IMR-90 (cell line): ENCODE measurements at regions not wholly inside any gene's neighbourhood (a gene's known extent, or its start where the extent isn't known, plus 50 kb on each side); places are given as distances from the start of the nearest gene placed in this dataset.

Experiments
- ATAC-seq: fragments of 200-7000 bp; cut with Tn5 transposase; 2 replicates; pipeline ENCODE4 v1.9.1; 2020; ENCODE audit warnings: low read depth, mild to moderate bottlenecking, moderate library complexity
- BruUV-seq: library from RNA; stranded (reverse); fragments of 400-500 nt; replicated peaks from 2 replicates; lab custom pipeline; 2021; lab: Mats Ljungman, UMichigan
- CTCF ChIA-PET: fragments of 300-600 bp; formaldehyde crosslinking; extraction: SDS; loops from one replicate; lab custom pipeline; 2021; ENCODE audit warnings: antibody characterized with exemption; lab: Yijun Ruan, JAX
- POLR2A ChIA-PET: fragments of 300-600 bp; sonication (Branson Sonifier 250); formaldehyde crosslinking; loops from one replicate; lab custom pipeline; 2022; ENCODE audit warnings: antibody characterized with exemption; ENCODE audit not compliant: unreplicated experiment; lab: Charles Lee
- DNase-seq: peaks from one replicate; pipeline ENCODE4 v3.0.0; 2013
- H2AFZ ChIP-seq: replicated peaks from 2 replicates; pipeline ENCODE3; 2013; ENCODE audit warnings: low read length, mild to moderate bottlenecking; ENCODE audit not compliant: poor library complexity
- H2AK5ac ChIP-seq: 2 replicates; pipeline ENCODE4 v1.6.1; 2013; ENCODE audit warnings: low read depth, low read length, inconsistent platforms
- H2AK9ac ChIP-seq: replicated peaks from 2 replicates; pipeline ENCODE3; 2013; ENCODE audit warnings: mild to moderate bottlenecking, low read depth, low read length, moderate library complexity; ENCODE audit not compliant: poor library complexity
- H2BK120ac ChIP-seq: 2 replicates; pipeline ENCODE4 v1.6.1; 2013; ENCODE audit warnings: low read depth, low read length, inconsistent platforms
- H2BK15ac ChIP-seq: 3 replicates; pipeline ENCODE4 v1.6.1; 2013; ENCODE audit warnings: low read depth, low read length, inconsistent platforms
- H2BK20ac ChIP-seq: 2 replicates; pipeline ENCODE4 v1.6.1; 2013; ENCODE audit warnings: low read depth, mild to moderate bottlenecking, inconsistent platforms, low read length, moderate library complexity
- H2BK5ac ChIP-seq: 2 replicates; pipeline ENCODE4 v1.6.1; 2013; ENCODE audit warnings: mild to moderate bottlenecking, low read depth, low read length, inconsistent platforms; ENCODE audit not compliant: poor library complexity, severe bottlenecking
- H3K14ac ChIP-seq: replicated peaks from 2 replicates; pipeline ENCODE4 v1.6.1; 2013; ENCODE audit warnings: low read depth, low read length, inconsistent platforms
- H3K18ac ChIP-seq: 2 replicates; pipeline ENCODE4 v1.6.1; 2013; ENCODE audit warnings: low read depth, low read length, control low read depth
- H3K23ac ChIP-seq: 2 replicates; pipeline ENCODE4 v1.6.1; 2013; ENCODE audit warnings: low read depth, low read length, inconsistent platforms
- H3K27ac ChIP-seq: 2 replicates; pipeline ENCODE4 v1.5.1; 2013; ENCODE audit warnings: mild to moderate bottlenecking, control low read depth, low read length; ENCODE audit not compliant: insufficient read depth
- H3K27me3 ChIP-seq: 2 replicates; pipeline ENCODE4 v1.6.1; 2013; ENCODE audit warnings: low read length; ENCODE audit not compliant: control insufficient read depth, insufficient read depth
- H3K36me3 ChIP-seq: 2 replicates; pipeline ENCODE4 v1.6.1; 2013; ENCODE audit warnings: low read length, mixed read lengths; ENCODE audit not compliant: control insufficient read depth, insufficient read depth
- H3K4ac ChIP-seq: 2 replicates; pipeline ENCODE4 v1.6.1; 2013; ENCODE audit warnings: low read depth, low read length, inconsistent platforms
- H3K4me1 ChIP-seq: 2 replicates; pipeline ENCODE4 v1.6.1; 2013; ENCODE audit warnings: low read length, mixed read lengths; ENCODE audit not compliant: control insufficient read depth, insufficient read depth
- H3K4me2 ChIP-seq: 2 replicates; pipeline ENCODE4 v1.6.1; 2013; ENCODE audit warnings: low read depth, mild to moderate bottlenecking, control low read depth, low read length, moderate library complexity
- H3K4me3 ChIP-seq: 2 replicates; pipeline ENCODE4 v1.5.1; 2013; ENCODE audit warnings: low read depth, mild to moderate bottlenecking, control low read depth, low read length, moderate library complexity; ENCODE audit not compliant: insufficient read depth
- H3K56ac ChIP-seq: 2 replicates; pipeline ENCODE4 v1.6.1; 2013; ENCODE audit warnings: low read length, inconsistent platforms; ENCODE audit not compliant: insufficient read depth; ENCODE audit errors: extremely low read depth
- H3K79me1 ChIP-seq, 2 experiments: 2 replicates each; pipeline ENCODE4 v1.6.1; 2013; ENCODE audit warnings: low read length in 2 of 2, inconsistent platforms in 1 of 2, low read depth in 1 of 2
- H3K9ac ChIP-seq: 2 replicates; pipeline ENCODE4 v1.6.1; 2013; ENCODE audit warnings: low read depth, low read length, control low read depth
- H3K9me1 ChIP-seq: 2 replicates; pipeline ENCODE4 v1.6.1; 2013; ENCODE audit warnings: low read length, inconsistent platforms; ENCODE audit not compliant: insufficient read depth
- H3K9me3 ChIP-seq: 2 replicates; pipeline ENCODE4 v1.6.1; 2013; ENCODE audit warnings: low read length; ENCODE audit not compliant: control insufficient read depth, insufficient read depth
- H4K20me1 ChIP-seq: 2 replicates; pipeline ENCODE4 v1.6.1; 2013; ENCODE audit warnings: low read length, inconsistent platforms; ENCODE audit not compliant: insufficient read depth
- H4K5ac ChIP-seq: 2 replicates; pipeline ENCODE4 v1.6.1; 2013; ENCODE audit warnings: mild to moderate bottlenecking, low read depth, low read length, control low read depth
- H4K8ac ChIP-seq, 2 experiments: 2 replicates each; pipeline ENCODE4 v1.6.1; 2013; ENCODE audit warnings: low read depth in 2 of 2, low read length in 2 of 2, control low read depth in 1 of 2, inconsistent platforms in 1 of 2
- H4K91ac ChIP-seq: 2 replicates; pipeline ENCODE4 v1.6.1; 2013; ENCODE audit warnings: low read depth, low read length, inconsistent platforms; ENCODE audit not compliant: insufficient read depth
- CHD1 ChIP-seq: IDR thresholded peaks from 2 replicates; pipeline ENCODE4 v1.6.1; 2012; ENCODE audit warnings: low read depth, low read length, improper control_type of control experiment
- ELK1 ChIP-seq: fragments of 150-350 bp; IDR thresholded peaks from 2 replicates; pipeline ENCODE4 v1.6.1; 2016; ENCODE audit warnings: low read depth, mild to moderate bottlenecking, low read length, moderate library complexity, borderline replicate concordance
- MAFK ChIP-seq: IDR thresholded peaks from 2 replicates; pipeline ENCODE4 v1.6.1; 2012; ENCODE audit warnings: low read depth, low read length, improper control_type of control experiment
- NFE2L2 ChIP-seq: fragments of 150-350 bp; IDR thresholded peaks from 2 replicates; pipeline ENCODE4 v1.6.1; 2016; ENCODE audit warnings: low read depth, mild to moderate bottlenecking, low read length
- POLR2A ChIP-seq: IDR thresholded peaks from 2 replicates; pipeline ENCODE4 v1.6.1; 2012; ENCODE audit warnings: mild to moderate bottlenecking, low read depth, low read length
- SMC3 ChIP-seq: fragments of 150-350 bp; IDR thresholded peaks from 2 replicates; pipeline ENCODE4 v1.6.1; 2016; ENCODE audit warnings: low read depth, mild to moderate bottlenecking, antibody characterized with exemption, low read length, moderate library complexity
- USF2 ChIP-seq: fragments of 150-350 bp; IDR thresholded peaks from 2 replicates; pipeline ENCODE4 v1.6.1; 2017; ENCODE audit warnings: mild to moderate bottlenecking, antibody characterized with exemption, low read length, low read depth
- WGBS, 2 experiments: methylation state at CpG; one replicate each; pipeline versions ENCODE4 v1.1.5 to v1.1.7; 2013; ENCODE audit warnings: missing lambda C conversion rate in 2 of 2; ENCODE audit not compliant: insufficient read length in 1 of 2; ENCODE audit errors: extremely low coverage in 2 of 2; 5-methylcytosine and 5-hydroxymethylcytosine counted together
- dilution Hi-C: fragments of 300-500 bp; cut with HindIII; formaldehyde crosslinking; loops from one replicate; pipeline ENCODE4 v1.14.3; 2018; ENCODE audit warnings: low sequenced_read_pairs; ENCODE audit not compliant: unreplicated experiment
- in situ Hi-C: fragments of 300-500 bp; cut with MboI; formaldehyde crosslinking; loops from 3 replicates; pipeline ENCODE4 v1.14.3; 2019; ENCODE audit warnings: low sequenced_read_pairs, inconsistent platforms, mixed read lengths
- intact Hi-C: fragments of 100-400 bp; cut with micrococcal nuclease; formaldehyde crosslinking; loops from 2 replicates; pipeline ENCODE4 v1.10.0; 2022
- TF ChIP-seq, protein P1 (sequence below): conservative IDR thresholded peaks from 2 replicates; pipeline ENCODE4 v1.5.1; 2012; ENCODE audit warnings: mild to moderate bottlenecking, low read depth, low read length, improper control_type of control experiment

- Histone ChIP-seq H3K4me3 (no peak overlapping the region), H2AK9ac (no peak overlapping the region), H2BK5ac (no peak overlapping the region), H2AK5ac (no peak overlapping the region), H3K56ac (no peak overlapping the region), H3K4me1 (no peaks in the 10 kb centered on the region), H3K23ac (no peak overlapping the region), H3K9ac (no peak overlapping the region), H4K5ac (no peak overlapping the region), H3K9me3 (peaks cover 13% of the 10 kb centered on the region), H3K14ac (no peak overlapping the region), H2BK20ac (no peak overlapping the region), H3K4ac (no peak overlapping the region), H3K79me1 (no peaks in the 10 kb centered on the region), H3K27me3 (no peaks in the 10 kb centered on the region), H4K91ac (no peak overlapping the region), H2BK15ac (no peak overlapping the region), H3K27ac (no peak overlapping the region), H4K20me1 (no peaks in the 10 kb centered on the region), H3K36me3 (no peaks in the 10 kb centered on the region), H4K8ac (no peak overlapping the region), H3K18ac (no peak overlapping the region), H3K4me2 (no peak overlapping the region), H2BK120ac (no peak overlapping the region), H2AFZ (no peak overlapping the region), H3K9me1 (no peaks in the 10 kb centered on the region)
- dilution Hi-C loops (no loop called here), intact Hi-C loops (no loop called here), in situ Hi-C loops (no loop called here)
- ChIA-PET CTCF (no interaction called here), POLR2A (no interaction called here)
- no TSS peak for BruUV-seq
- no peak for TF ChIP-seq USF2
- TF ChIP-seq POLR2A, result no peak
- TF ChIP-seq SMC3, result no peak
- no peak for TF ChIP-seq MAFK
- TF ChIP-seq ELK1, result no peak
- TF ChIP-seq, protein P1, sequence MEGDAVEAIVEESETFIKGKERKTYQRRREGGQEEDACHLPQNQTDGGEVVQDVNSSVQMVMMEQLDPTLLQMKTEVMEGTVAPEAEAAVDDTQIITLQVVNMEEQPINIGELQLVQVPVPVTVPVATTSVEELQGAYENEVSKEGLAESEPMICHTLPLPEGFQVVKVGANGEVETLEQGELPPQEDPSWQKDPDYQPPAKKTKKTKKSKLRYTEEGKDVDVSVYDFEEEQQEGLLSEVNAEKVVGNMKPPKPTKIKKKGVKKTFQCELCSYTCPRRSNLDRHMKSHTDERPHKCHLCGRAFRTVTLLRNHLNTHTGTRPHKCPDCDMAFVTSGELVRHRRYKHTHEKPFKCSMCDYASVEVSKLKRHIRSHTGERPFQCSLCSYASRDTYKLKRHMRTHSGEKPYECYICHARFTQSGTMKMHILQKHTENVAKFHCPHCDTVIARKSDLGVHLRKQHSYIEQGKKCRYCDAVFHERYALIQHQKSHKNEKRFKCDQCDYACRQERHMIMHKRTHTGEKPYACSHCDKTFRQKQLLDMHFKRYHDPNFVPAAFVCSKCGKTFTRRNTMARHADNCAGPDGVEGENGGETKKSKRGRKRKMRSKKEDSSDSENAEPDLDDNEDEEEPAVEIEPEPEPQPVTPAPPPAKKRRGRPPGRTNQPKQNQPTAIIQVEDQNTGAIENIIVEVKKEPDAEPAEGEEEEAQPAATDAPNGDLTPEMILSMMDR, result no peak
- no peak for TF ChIP-seq CHD1
- TF ChIP-seq NFE2L2, result no peak
- ATAC-seq (no peak), DNase-seq (no peak)
- 20% methylated on average over 1 of the region's 4 CpGs; no CpG with 5 or more reads in 1 of the 2 experiments for WGBS, 2 experiments
Observed at GRCh38 chr18:51884039-51884438, 456.0 kb upstream of the DCC start.
